Upper lobe of right lung (tissue), 1 donor: ENCODE measurements at regions not wholly inside any gene's neighbourhood (a gene's known extent, or its start where the extent isn't known, plus 50 kb on each side); places are given as distances from the start of the nearest gene placed in this dataset.

Experiments
- ATAC-seq: fragments of 200-7000 bp; cut with Tn5 transposase; one replicate; pipeline ENCODE4 v1.9.1; 2020; ENCODE audit warnings: mild to moderate bottlenecking, moderate library complexity
- DNase-seq: peaks from one replicate; pipeline ENCODE4 v3.0.0-alpha.2; 2020
- H3K27ac ChIP-seq: fragments of 200-600 bp; one replicate; pipeline ENCODE4 v1.8.0; 2022
- H3K27me3 ChIP-seq: fragments of 200-600 bp; one replicate; pipeline ENCODE4 v1.8.0; 2022; ENCODE audit warnings: mild to moderate bottlenecking
- H3K36me3 ChIP-seq: fragments of 200-600 bp; one replicate; pipeline ENCODE4 v1.8.0; 2022
- H3K4me1 ChIP-seq: fragments of 200-600 bp; one replicate; pipeline ENCODE4 v1.8.0; 2022
- H3K4me3 ChIP-seq: fragments of 200-600 bp; one replicate; pipeline ENCODE4 v1.8.0; 2022; ENCODE audit warnings: mild to moderate bottlenecking
- H3K9me3 ChIP-seq: fragments of 200-600 bp; one replicate; pipeline ENCODE4 v1.8.0; 2022
- intact Hi-C: fragments of 100-400 bp; cut with DNase I; formaldehyde crosslinking; loops from one replicate; pipeline ENCODE4 v1.11.0; 2022
- TF ChIP-seq, protein P1 (sequence below): fragments of 200-600 bp; IDR thresholded peaks from one replicate; pipeline ENCODE4 v1.8.0; 2022; ENCODE audit warnings: antibody characterized with exemption
- donor health status: DM: no; HTN: yes; CAD: no; lungs with severe emphysema.

DNA sequence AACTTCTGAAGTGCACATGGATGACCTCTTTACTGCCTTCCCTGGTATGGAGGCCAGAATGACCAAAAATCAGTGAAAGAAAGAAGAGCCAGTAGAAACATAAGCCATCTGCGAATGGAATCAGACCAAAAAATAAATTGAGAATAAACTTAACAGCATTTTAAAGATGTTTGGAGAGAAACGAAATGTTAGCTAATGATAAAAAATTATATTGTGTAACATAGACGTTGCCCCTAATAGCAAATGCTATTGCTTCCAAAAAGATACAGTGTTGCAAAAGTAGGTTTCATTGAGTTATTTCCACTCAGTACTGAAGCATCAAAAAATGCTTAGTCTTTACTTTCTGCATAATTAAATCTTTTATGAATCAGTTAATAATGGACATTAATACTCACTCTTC, 371.7 kb downstream of the LIG4 start:
- DNase-seq (no peak), ATAC-seq (no peak)
- no peaks in the 10 kb centered on the region for H3K27me3 ChIP-seq
- TF ChIP-seq, protein P1, sequence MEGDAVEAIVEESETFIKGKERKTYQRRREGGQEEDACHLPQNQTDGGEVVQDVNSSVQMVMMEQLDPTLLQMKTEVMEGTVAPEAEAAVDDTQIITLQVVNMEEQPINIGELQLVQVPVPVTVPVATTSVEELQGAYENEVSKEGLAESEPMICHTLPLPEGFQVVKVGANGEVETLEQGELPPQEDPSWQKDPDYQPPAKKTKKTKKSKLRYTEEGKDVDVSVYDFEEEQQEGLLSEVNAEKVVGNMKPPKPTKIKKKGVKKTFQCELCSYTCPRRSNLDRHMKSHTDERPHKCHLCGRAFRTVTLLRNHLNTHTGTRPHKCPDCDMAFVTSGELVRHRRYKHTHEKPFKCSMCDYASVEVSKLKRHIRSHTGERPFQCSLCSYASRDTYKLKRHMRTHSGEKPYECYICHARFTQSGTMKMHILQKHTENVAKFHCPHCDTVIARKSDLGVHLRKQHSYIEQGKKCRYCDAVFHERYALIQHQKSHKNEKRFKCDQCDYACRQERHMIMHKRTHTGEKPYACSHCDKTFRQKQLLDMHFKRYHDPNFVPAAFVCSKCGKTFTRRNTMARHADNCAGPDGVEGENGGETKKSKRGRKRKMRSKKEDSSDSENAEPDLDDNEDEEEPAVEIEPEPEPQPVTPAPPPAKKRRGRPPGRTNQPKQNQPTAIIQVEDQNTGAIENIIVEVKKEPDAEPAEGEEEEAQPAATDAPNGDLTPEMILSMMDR, result no peak
- H3K9me3 ChIP-seq, result no peaks in the 10 kb centered on the region
- H3K4me1 ChIP-seq, result no peaks in the 10 kb centered on the region
- no peaks in the 10 kb centered on the region for H3K36me3 ChIP-seq
- intact Hi-C loops, result no loop called here
- no peak overlapping the region for H3K4me3 ChIP-seq
- H3K27ac ChIP-seq, result no peak overlapping the region

- Histone ChIP-seq H3K27me3 (no peaks in the 10 kb centered on the region), H3K27ac (no peak overlapping the region), H3K4me3 (no peak overlapping the region), H3K9me3 (no peaks in the 10 kb centered on the region), H3K36me3 (no peaks in the 10 kb centered on the region), H3K4me1 (no peaks in the 10 kb centered on the region)
- DNase-seq (no peak), ATAC-seq (no peak)
- TF ChIP-seq, protein P1, result no peak
- intact Hi-C loops, result no loop called here
Measured at GRCh38 chr13:107843281-107843680, 372.1 kb downstream of the LIG4 start.

DNA sequence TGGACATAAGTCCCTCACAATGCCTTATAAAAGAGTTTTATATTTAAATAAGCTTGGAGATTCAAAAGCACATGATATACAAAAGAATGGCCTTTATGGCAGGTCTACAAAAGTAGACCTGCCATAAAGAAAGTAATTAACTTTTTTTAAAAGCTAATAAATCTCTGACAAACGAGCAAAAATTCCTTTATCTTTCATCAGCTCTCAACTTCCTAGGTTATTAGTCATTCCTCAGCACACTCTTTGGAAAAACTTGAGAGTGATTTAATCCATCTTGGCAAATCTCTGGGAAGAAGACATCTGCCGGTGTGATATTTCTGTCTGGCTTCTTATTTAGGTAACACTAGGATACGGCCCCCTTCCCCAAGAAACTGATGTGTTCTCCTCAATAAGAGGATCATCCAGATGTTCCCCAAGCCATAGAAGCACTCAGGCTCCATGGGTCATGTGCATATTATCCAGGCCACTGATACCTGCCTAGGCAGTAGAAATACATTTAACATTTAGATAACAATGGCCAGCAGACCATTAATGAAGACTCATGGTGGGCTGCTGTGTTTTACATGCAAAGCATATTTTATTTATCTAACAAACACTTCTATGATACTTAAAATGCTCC, 372.7 kb downstream of the LIG4 start:
- DNase-seq (no peak), ATAC-seq (no peak)
- Histone ChIP-seq H3K27ac (no peak overlapping the region), H3K36me3 (no peaks in the 10 kb centered on the region), H3K9me3 (no peaks in the 10 kb centered on the region), H3K4me3 (no peak overlapping the region), H3K4me1 (no peaks in the 10 kb centered on the region), H3K27me3 (no peaks in the 10 kb centered on the region)
- intact Hi-C loops, result no loop called here
- TF ChIP-seq, protein P1, result no peak

DNA sequence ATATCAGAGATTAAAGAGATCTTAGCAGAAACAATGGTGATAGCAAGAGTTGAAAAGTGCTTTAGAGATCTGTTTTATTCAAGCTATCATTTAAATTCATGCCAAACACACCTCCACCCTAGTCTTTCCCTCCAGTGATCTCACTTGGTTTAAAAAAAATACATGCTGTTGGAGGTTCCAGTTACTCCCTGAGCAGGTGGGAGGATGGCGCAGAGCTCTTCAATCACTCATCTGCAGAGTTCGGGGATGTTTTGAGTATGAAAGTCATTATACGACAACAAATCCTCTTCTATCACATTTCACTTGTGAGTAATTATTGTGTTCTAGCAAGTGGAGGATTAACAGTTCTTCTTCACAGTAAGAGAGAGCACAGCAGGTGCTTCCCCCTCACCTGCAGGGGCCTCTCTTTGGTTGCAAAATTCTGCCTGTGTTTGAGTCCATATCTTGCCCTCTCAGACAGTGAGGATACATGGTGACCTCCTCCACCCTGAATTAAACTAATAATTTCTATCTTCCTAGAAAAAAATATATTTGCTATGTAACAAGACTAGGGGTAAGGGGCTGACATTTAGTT, 376.7 kb downstream of the LIG4 start:
- ATAC-seq (no peak), DNase-seq (no peak)
- Histone ChIP-seq H3K27ac (no peak overlapping the region), H3K36me3 (no peaks in the 10 kb centered on the region), H3K27me3 (no peaks in the 10 kb centered on the region), H3K4me1 (no peaks in the 10 kb centered on the region), H3K9me3 (no peaks in the 10 kb centered on the region), H3K4me3 (no peak overlapping the region)
- intact Hi-C loops, result no loop called here
- TF ChIP-seq, protein P1, result no peak

GRCh38 chr13:107836685-107837084, 378.7 kb downstream of the LIG4 start:
- no peak overlapping the region for H3K4me3 ChIP-seq
- no peaks in the 10 kb centered on the region for H3K27me3 ChIP-seq
- no peaks in the 10 kb centered on the region for H3K36me3 ChIP-seq
- H3K4me1 ChIP-seq, result no peaks in the 10 kb centered on the region
- intact Hi-C loops, result no loop called here
- no peak overlapping the region for H3K27ac ChIP-seq
- DNase-seq, result no peak
- TF ChIP-seq, protein P1, result no peak
- ATAC-seq, result no peak
- H3K9me3 ChIP-seq, result no peaks in the 10 kb centered on the region
